Right renal pelvis (tissue), 4 donors: ENCODE measurements at regions not wholly inside any gene's neighbourhood (a gene's known extent, or its start where the extent isn't known, plus 50 kb on each side); places are given as distances from the start of the nearest gene placed in this dataset.

Experiments
- DNase-seq, 4 donors: peaks; one replicate each; pipeline ENCODE4 v3.0.0-alpha.2; 2013; ENCODE audit warnings: low read depth in 4 of 4, low spot score in 3 of 4, missing footprints in 1 of 4

GRCh38 chr7:25951414-25952260 lies 200.4 kb upstream of the NFE2L3 start:
- peak in 2 of 4 donors; percentile 16 to 53 for DNase-seq

- DNase-seq, result no peak
Measured at GRCh38 chr7:25952261-25953057, 199.5 kb upstream of the NFE2L3 start.

GRCh38 chr7:25953859-25954258 lies 198.1 kb upstream of the NFE2L3 start:
- DNase-seq, result no peak

- DNase-seq, result no peak
Measured at GRCh38 chr7:25954395-25954794, 197.6 kb upstream of the NFE2L3 start.

- DNase-seq, result no peak
Measured at GRCh38 chr7:25959168-25959734, 192.7 kb upstream of the NFE2L3 start.

GRCh38 chr7:25963733-25964132 lies 188.3 kb upstream of the NFE2L3 start:
- no peak for DNase-seq

GRCh38 chr7:25964483-25964991 lies 187.5 kb upstream of the NFE2L3 start:
- DNase-seq, result no peak

GRCh38 chr7:25965405-25966123 lies 186.4 kb upstream of the NFE2L3 start:
- DNase-seq, result no peak

GRCh38 chr7:25966469-25966868 lies 185.5 kb upstream of the NFE2L3 start:
- DNase-seq, result no peak

- no peak for DNase-seq
Measured at GRCh38 chr7:25967278-25968204, 184.5 kb upstream of the NFE2L3 start.

- no peak for DNase-seq
Measured at GRCh38 chr7:25968205-25968993, 183.6 kb upstream of the NFE2L3 start.

GRCh38 chr7:25970356-25970755 lies 181.6 kb upstream of the NFE2L3 start:
- DNase-seq, result no peak

- DNase-seq, result no peak
Measured at GRCh38 chr7:25970911-25971310, 181.1 kb upstream of the NFE2L3 start.

GRCh38 chr7:25976630-25977029 lies 175.4 kb upstream of the NFE2L3 start:
- DNase-seq, result no peak

- no peak for DNase-seq
Measured at GRCh38 chr7:25978466-25978865, 173.5 kb upstream of the NFE2L3 start.

- no peak for DNase-seq
Measured at GRCh38 chr7:25979605-25980004, 172.4 kb upstream of the NFE2L3 start.

GRCh38 chr7:25982684-25983083 lies 169.3 kb upstream of the NFE2L3 start:
- no peak for DNase-seq

- no peak for DNase-seq
Measured at GRCh38 chr7:25985196-25985595, 166.8 kb upstream of the NFE2L3 start.

GRCh38 chr7:25988640-25989039 lies 163.4 kb upstream of the NFE2L3 start:
- no peak for DNase-seq
